Nephron progenitor cell (in vitro differentiated cells): ENCODE measurements at regions not wholly inside any gene's neighbourhood (a gene's known extent, or its start where the extent isn't known, plus 50 kb on each side); places are given as distances from the start of the nearest gene placed in this dataset.

Experiments used
- DNase-seq: peaks from one replicate; pipeline ENCODE4 v3.0.0; 2021
- H3K27ac Mint-ChIP-seq: 2 replicates; pipeline ENCODE4 v1.8.0; 2021; ENCODE audit warnings: mild to moderate bottlenecking, moderate library complexity, mixed read lengths
- H3K27me3 Mint-ChIP-seq: 2 replicates; pipeline ENCODE4 v1.8.0; 2021; ENCODE audit warnings: mild to moderate bottlenecking, low read depth, mixed read lengths; ENCODE audit not compliant: poor library complexity
- H3K36me3 Mint-ChIP-seq: 2 replicates; pipeline ENCODE4 v1.8.0; 2021; ENCODE audit warnings: low read depth, mixed read lengths
- H3K4me1 Mint-ChIP-seq: 2 replicates; pipeline ENCODE4 v1.8.0; 2021; ENCODE audit warnings: mixed read lengths
- H3K4me3 Mint-ChIP-seq: 2 replicates; pipeline ENCODE4 v1.8.0; 2021; ENCODE audit warnings: mild to moderate bottlenecking, moderate library complexity, mixed read lengths
- H3K9me3 Mint-ChIP-seq: 2 replicates; pipeline ENCODE4 v1.8.0; 2021; ENCODE audit warnings: mild to moderate bottlenecking, moderate library complexity, mixed read lengths
- CTCF ChIP-seq: fragments of 200-600 bp; sonication (generic); IDR thresholded peaks from 2 replicates; pipeline ENCODE4 v1.5.0; 2021; ENCODE audit warnings: antibody characterized with exemption

GRCh38 chr5:6822556-6823343 is 109.5 kb downstream of the TENT4A start:
- H3K9me3 Mint-ChIP-seq = peaks cover 34% of the 10 kb centered on the region
- peak; percentile 27 for DNase-seq
- TF ChIP-seq CTCF = no peak
- peak overlapping the region; percentile 44 for H3K4me3 Mint-ChIP-seq
- H3K4me1 Mint-ChIP-seq = peaks cover 50% of the 10 kb centered on the region
- H3K27ac Mint-ChIP-seq = peak overlapping the region; percentile 64
- peaks cover 7% of the 10 kb centered on the region for H3K27me3 Mint-ChIP-seq
- H3K36me3 Mint-ChIP-seq = peaks cover 14% of the 10 kb centered on the region

- peaks cover 7% of the 10 kb centered on the region for H3K27me3 Mint-ChIP-seq
- no peak for DNase-seq
- TF ChIP-seq CTCF = no peak
- no peak overlapping the region for H3K4me3 Mint-ChIP-seq
- H3K9me3 Mint-ChIP-seq = peaks cover 34% of the 10 kb centered on the region
- peaks cover 54% of the 10 kb centered on the region for H3K4me1 Mint-ChIP-seq
- H3K36me3 Mint-ChIP-seq = peaks cover 14% of the 10 kb centered on the region
- H3K27ac Mint-ChIP-seq = no peak overlapping the region
Observed at GRCh38 chr5:6823996-6824395, 110.8 kb downstream of the TENT4A start.

GRCh38 chr5:6825678-6826244 is 112.5 kb downstream of the TENT4A start:
- peak overlapping the region; percentile 6 for H3K27ac Mint-ChIP-seq
- no peak for TF ChIP-seq CTCF
- peaks cover 51% of the 10 kb centered on the region for H3K4me1 Mint-ChIP-seq
- peaks cover 14% of the 10 kb centered on the region for H3K27me3 Mint-ChIP-seq
- no peak overlapping the region for H3K4me3 Mint-ChIP-seq
- H3K9me3 Mint-ChIP-seq = peaks cover 35% of the 10 kb centered on the region
- DNase-seq = no peak
- H3K36me3 Mint-ChIP-seq = peaks cover 13% of the 10 kb centered on the region

GRCh38 chr5:6826756-6827155 is 113.5 kb downstream of the TENT4A start:
- peaks cover 16% of the 10 kb centered on the region for H3K27me3 Mint-ChIP-seq

GRCh38 chr5:6827526-6828219 is 114.4 kb downstream of the TENT4A start:
- peaks cover 49% of the 10 kb centered on the region for H3K4me1 Mint-ChIP-seq
- no peak overlapping the region for H3K27ac Mint-ChIP-seq
- no peak overlapping the region for H3K4me3 Mint-ChIP-seq
- H3K36me3 Mint-ChIP-seq = peaks cover 9% of the 10 kb centered on the region
- no peak for DNase-seq
- H3K9me3 Mint-ChIP-seq = peaks cover 26% of the 10 kb centered on the region
- TF ChIP-seq CTCF = no peak
- peaks cover 23% of the 10 kb centered on the region for H3K27me3 Mint-ChIP-seq

More at GRCh38 chr5:6826756-6827155, 113.5 kb downstream of the TENT4A start:
- Mint-ChIP-seq H3K36me3 (peaks cover 9% of the 10 kb centered on the region), H3K27ac (no peak overlapping the region), H3K4me3 (no peak overlapping the region), H3K9me3 (peaks cover 30% of the 10 kb centered on the region), H3K4me1 (peaks cover 51% of the 10 kb centered on the region)
- TF ChIP-seq CTCF = no peak
- no peak for DNase-seq
